Vagina (tissue), 2 donors: ENCODE measurements at regions not wholly inside any gene's neighbourhood (a gene's known extent, or its start where the extent isn't known, plus 50 kb on each side); places are given as distances from the start of the nearest gene placed in this dataset.

ENCODE experiments used
- DNase-seq, 2 donors: peaks; one replicate each; pipeline ENCODE4 v3.0.0-alpha.2; 2017; ENCODE audit errors: extremely low spot score in 2 of 2
- H3K27ac ChIP-seq: fragments of 200-600 bp; sonication (generic); one replicate; pipeline ENCODE4 v1.5.1; 2019
- H3K27me3 ChIP-seq: fragments of 200-600 bp; sonication (generic); one replicate; pipeline ENCODE4 v1.5.1; 2019
- H3K36me3 ChIP-seq, 2 donors: fragments of 200-600 bp; sonication (generic); one replicate each; pipeline ENCODE4 v1.5.1; 2017 to 2019
- H3K4me1 ChIP-seq: fragments of 200-600 bp; sonication (generic); one replicate; pipeline ENCODE4 v1.5.1; 2019
- H3K4me3 ChIP-seq, 2 donors: fragments of 200-600 bp; sonication (generic); 1 replicate in 1 of 2; 2 replicates in 1 of 2; pipeline ENCODE4 v1.5.1; 2016 to 2019
- H3K9me3 ChIP-seq: fragments of 200-600 bp; sonication (generic); one replicate; pipeline ENCODE4 v1.5.1; 2019
- POLR2A ChIP-seq, 2 donors: fragments of 450-650 bp; IDR thresholded peaks; one replicate each; pipeline ENCODE4 v1.6.1; 2017; ENCODE audit warnings: antibody characterized with exemption in 2 of 2, mild to moderate bottlenecking in 2 of 2, moderate library complexity in 2 of 2
- POLR2AphosphoS5 ChIP-seq, 2 donors: sonication (generic); formaldehyde crosslinking; IDR thresholded peaks; one replicate each; pipeline ENCODE4 v1.9.0; 2017; ENCODE audit warnings: antibody characterized with exemption in 2 of 2, mild to moderate bottlenecking in 2 of 2, low read depth in 1 of 2; ENCODE audit not compliant: insufficient read depth in 1 of 2
- intact Hi-C: fragments of 100-400 bp; cut with DNase I; formaldehyde crosslinking; loops from one replicate; pipeline ENCODE4 v1.15.1; 2023
- TF ChIP-seq, protein P1 (sequence below), 3 experiments: fragments of 450-650 bp in 2 of 3; fragments of 200-600 bp in 1 of 3; sonication (generic) in 1 of 3; IDR thresholded peaks; one replicate each; pipeline ENCODE4 v1.5.1; 2017 to 2019; ENCODE audit warnings: antibody characterized with exemption in 3 of 3, mild to moderate bottlenecking in 2 of 3, moderate library complexity in 2 of 3

DNA sequence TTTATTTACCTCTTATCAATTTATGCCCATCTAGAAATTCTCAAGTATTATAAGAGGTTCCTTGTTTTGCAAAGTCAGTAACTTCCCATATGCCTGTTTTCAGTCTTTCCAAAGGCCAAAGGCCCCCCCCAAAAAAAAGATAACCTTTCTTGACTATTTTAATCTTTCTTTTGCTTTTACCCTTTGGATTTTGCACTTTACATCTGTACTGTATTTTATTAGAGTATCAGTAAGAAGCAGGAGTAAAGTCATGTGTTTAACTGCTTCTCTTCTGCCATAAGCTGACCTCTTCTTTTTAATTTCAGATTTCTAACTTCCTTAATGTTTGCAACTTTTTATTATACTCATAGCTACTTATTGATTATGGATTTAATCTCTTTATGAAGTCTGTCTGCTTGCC is 716.4 kb upstream of the NOVA1 start:
- no peaks in the 10 kb centered on the region for H3K36me3 ChIP-seq

DNA sequence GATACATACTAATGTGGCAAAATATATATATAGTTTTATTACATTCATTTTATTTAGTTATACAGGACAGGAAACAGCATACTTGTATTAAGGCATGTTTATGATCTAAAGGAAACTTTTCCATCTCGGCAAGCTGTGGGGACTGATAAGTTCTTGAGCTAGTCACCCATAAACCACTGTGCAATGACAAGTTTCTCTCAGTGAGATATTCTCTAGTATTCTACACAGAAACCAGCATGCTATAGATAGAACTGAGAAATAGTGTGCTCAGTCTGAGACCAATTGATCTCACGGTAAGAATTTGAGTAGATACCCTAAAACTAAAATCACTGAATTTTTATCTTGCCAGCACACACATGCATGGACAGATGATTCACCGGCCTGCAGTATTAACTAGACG is 717.6 kb upstream of the NOVA1 start:
- no peak overlapping the region for H3K27ac ChIP-seq
- TF ChIP-seq POLR2AphosphoS5 (IDR thresholded peaks at IDR 0.05; ENCODE audit: insufficient read depth in 1 of 2, low read depth in 1 of 2) (no peak), POLR2A (IDR thresholded peaks at IDR 0.05) (no peak)
- TF ChIP-seq, protein P1, sequence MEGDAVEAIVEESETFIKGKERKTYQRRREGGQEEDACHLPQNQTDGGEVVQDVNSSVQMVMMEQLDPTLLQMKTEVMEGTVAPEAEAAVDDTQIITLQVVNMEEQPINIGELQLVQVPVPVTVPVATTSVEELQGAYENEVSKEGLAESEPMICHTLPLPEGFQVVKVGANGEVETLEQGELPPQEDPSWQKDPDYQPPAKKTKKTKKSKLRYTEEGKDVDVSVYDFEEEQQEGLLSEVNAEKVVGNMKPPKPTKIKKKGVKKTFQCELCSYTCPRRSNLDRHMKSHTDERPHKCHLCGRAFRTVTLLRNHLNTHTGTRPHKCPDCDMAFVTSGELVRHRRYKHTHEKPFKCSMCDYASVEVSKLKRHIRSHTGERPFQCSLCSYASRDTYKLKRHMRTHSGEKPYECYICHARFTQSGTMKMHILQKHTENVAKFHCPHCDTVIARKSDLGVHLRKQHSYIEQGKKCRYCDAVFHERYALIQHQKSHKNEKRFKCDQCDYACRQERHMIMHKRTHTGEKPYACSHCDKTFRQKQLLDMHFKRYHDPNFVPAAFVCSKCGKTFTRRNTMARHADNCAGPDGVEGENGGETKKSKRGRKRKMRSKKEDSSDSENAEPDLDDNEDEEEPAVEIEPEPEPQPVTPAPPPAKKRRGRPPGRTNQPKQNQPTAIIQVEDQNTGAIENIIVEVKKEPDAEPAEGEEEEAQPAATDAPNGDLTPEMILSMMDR (IDR thresholded peaks at IDR 0.05) = no peak
- H3K4me1 ChIP-seq = no peaks in the 10 kb centered on the region
- no peaks in the 10 kb centered on the region for H3K9me3 ChIP-seq
- no peak for DNase-seq
- intact Hi-C loops = no loop called here
- no peaks in the 10 kb centered on the region for H3K36me3 ChIP-seq
- H3K4me3 ChIP-seq = no peak overlapping the region
- no peaks in the 10 kb centered on the region for H3K27me3 ChIP-seq

More for the DNA sequence above, 716.4 kb upstream of the NOVA1 start:
- DNase-seq = no peak
- no peaks in the 10 kb centered on the region for H3K4me1 ChIP-seq
- H3K27ac ChIP-seq = no peak overlapping the region
- H3K27me3 ChIP-seq = no peaks in the 10 kb centered on the region
- TF ChIP-seq, protein P1 (IDR thresholded peaks at IDR 0.05) = no peak
- TF ChIP-seq POLR2AphosphoS5 (IDR thresholded peaks at IDR 0.05; ENCODE audit: insufficient read depth in 1 of 2, low read depth in 1 of 2) = no peak
- no peak for TF ChIP-seq POLR2A (IDR thresholded peaks at IDR 0.05)
- H3K4me3 ChIP-seq = no peak overlapping the region
- intact Hi-C loops = no loop called here
- H3K9me3 ChIP-seq = no peaks in the 10 kb centered on the region

DNA sequence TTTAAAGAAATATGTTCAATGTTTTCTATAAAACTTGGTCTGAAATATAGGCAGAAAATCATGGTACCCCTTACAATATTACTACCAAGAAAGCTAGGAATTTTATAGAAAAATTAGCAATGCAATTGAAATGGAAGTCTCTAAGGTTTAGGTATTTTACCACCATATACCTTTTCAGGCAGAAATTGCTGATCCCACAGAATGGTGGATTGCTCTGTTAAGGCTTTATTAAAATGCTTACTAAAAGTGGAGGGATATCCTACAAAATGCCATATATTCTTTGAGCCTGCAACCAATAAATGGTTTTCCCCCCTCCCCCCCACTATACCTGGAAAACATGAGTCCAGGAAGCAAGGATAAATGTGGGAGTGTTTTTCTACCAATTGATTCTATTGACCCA is 718.1 kb upstream of the NOVA1 start:
- intact Hi-C loops = no loop called here

DNA sequence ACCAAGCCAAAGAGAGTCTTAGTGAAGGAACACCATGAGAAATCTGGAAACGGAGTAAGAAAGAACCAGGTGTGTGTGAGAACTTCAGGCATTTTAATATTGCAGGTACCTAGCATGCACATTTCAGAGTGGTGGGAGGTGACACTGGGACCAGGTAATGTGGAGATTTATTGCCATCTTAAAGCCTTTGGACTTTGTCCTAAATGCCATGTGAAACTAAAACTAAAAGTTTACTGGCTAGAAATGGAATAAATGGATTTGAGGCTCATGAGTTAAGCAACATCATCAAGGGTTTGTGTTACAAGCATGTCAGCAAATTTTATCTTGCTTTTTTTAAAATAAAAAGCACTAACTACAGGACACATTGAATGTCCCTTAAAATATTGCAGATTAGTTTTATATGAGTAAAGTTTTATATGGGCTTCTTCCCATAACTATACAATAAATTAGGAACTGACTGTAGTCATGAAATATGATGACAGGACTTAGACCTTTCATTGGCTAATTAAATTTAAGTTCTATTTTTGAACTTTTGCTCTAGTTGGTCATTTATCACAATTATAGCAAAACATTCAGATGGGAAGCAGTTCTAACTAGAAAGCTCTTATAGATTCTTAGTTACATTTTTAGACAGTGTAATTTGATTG is 721.1 kb upstream of the NOVA1 start:
- no peaks in the 10 kb centered on the region for H3K9me3 ChIP-seq
- no peak overlapping the region for H3K27ac ChIP-seq
- intact Hi-C loops = no loop called here
- H3K4me3 ChIP-seq = no peak overlapping the region
- no peaks in the 10 kb centered on the region for H3K36me3 ChIP-seq
- H3K27me3 ChIP-seq = no peaks in the 10 kb centered on the region
- H3K4me1 ChIP-seq = no peaks in the 10 kb centered on the region
- TF ChIP-seq, protein P1 (IDR thresholded peaks at IDR 0.05) = no peak
- TF ChIP-seq POLR2AphosphoS5 (IDR thresholded peaks at IDR 0.05; ENCODE audit: insufficient read depth in 1 of 2, low read depth in 1 of 2) = no peak
- no peak for TF ChIP-seq POLR2A (IDR thresholded peaks at IDR 0.05)
- no peak for DNase-seq

More for the DNA sequence above, 718.1 kb upstream of the NOVA1 start:
- DNase-seq = no peak
- H3K4me3 ChIP-seq = no peak overlapping the region
- H3K27ac ChIP-seq = no peak overlapping the region
- H3K9me3 ChIP-seq = no peaks in the 10 kb centered on the region
- H3K36me3 ChIP-seq = no peaks in the 10 kb centered on the region
- H3K4me1 ChIP-seq = no peaks in the 10 kb centered on the region
- H3K27me3 ChIP-seq = no peaks in the 10 kb centered on the region
- TF ChIP-seq POLR2AphosphoS5 (IDR thresholded peaks at IDR 0.05; ENCODE audit: insufficient read depth in 1 of 2, low read depth in 1 of 2) (no peak), POLR2A (IDR thresholded peaks at IDR 0.05) (no peak)
- TF ChIP-seq, protein P1 (IDR thresholded peaks at IDR 0.05) = no peak

DNA sequence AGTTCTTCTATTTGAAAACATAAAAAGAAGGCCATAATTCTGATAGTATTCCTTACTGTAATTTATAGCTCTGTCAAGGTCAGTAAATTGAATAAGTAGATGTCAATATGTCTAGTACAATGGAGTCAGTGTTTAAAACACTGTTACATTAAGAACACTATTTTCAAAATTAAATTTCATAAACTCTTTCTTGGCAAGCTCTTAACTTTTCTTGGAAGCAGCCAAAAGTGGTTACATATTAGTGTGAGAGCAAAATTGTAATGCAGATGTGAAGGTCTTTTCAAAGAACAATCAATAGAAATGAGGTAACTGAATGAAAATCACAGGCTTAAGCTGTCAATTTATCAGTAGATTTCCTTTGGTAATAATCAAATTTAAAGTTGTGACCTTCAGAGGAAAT is 722.4 kb upstream of the NOVA1 start:
- Histone ChIP-seq H3K27ac (no peak overlapping the region), H3K9me3 (no peaks in the 10 kb centered on the region), H3K4me1 (no peaks in the 10 kb centered on the region), H3K36me3 (no peaks in the 10 kb centered on the region), H3K27me3 (no peaks in the 10 kb centered on the region), H3K4me3 (no peak overlapping the region)
- no peak for DNase-seq
- intact Hi-C loops = no loop called here
- TF ChIP-seq, protein P1 (IDR thresholded peaks at IDR 0.05) = no peak
- TF ChIP-seq POLR2A (IDR thresholded peaks at IDR 0.05) = no peak
- TF ChIP-seq POLR2AphosphoS5 (IDR thresholded peaks at IDR 0.05; ENCODE audit: insufficient read depth in 1 of 2, low read depth in 1 of 2) = no peak
